A673 (cell line): ENCODE measurements at regions not wholly inside any gene's neighbourhood (a gene's known extent, or its start where the extent isn't known, plus 50 kb on each side); places are given as distances from the start of the nearest gene placed in this dataset.

Experiments
- CTCF ChIP-seq: fragments of 300-800, 200-600 bp; sonication (generic); conservative IDR thresholded peaks from 2 replicates; pipeline ENCODE4 v1.5.1; 2017; ENCODE audit warnings: low read depth, mild to moderate bottlenecking, antibody characterized with exemption, low read length, moderate library complexity, mixed read lengths
- EZH2 ChIP-seq: fragments of 200-600 bp; sonication (generic); IDR thresholded peaks from 2 replicates; pipeline ENCODE4 v1.6.1; 2017; ENCODE audit warnings: borderline replicate concordance, low read depth, mild to moderate bottlenecking, mixed read lengths, antibody characterized with exemption, low read length; ENCODE audit not compliant: poor library complexity, severe bottlenecking

- TF ChIP-seq CTCF (no peak), EZH2 (no peak)
Observed at GRCh38 chr7:51881309-51881708, 564.7 kb upstream of the COBL start.
